Breast epithelium (tissue), 4 donors: ENCODE measurements at regions not wholly inside any gene's neighbourhood (a gene's known extent, or its start where the extent isn't known, plus 50 kb on each side); places are given as distances from the start of the nearest gene placed in this dataset.

Experiments used
- DNase-seq, 2 donors: peaks; one replicate each; pipeline ENCODE4 v3.0.0-alpha.2; 2019; ENCODE audit warnings: low spot score in 2 of 2
- H3K27ac ChIP-seq, 2 donors: fragments of 200-600 bp; sonication (generic) in 1 of 2; one replicate each; pipeline ENCODE4 v1.5.1; 2016 to 2019; ENCODE audit warnings: mild to moderate bottlenecking in 1 of 2
- H3K27me3 ChIP-seq, 2 donors: fragments of 200-600 bp; sonication (generic) in 1 of 2; one replicate each; pipeline versions ENCODE4 v1.5.1 to v1.6.0; 2017 to 2019; ENCODE audit warnings: control low read depth in 1 of 2, mild to moderate bottlenecking in 1 of 2
- H3K36me3 ChIP-seq: fragments of 200-600 bp; one replicate; pipeline ENCODE4 v1.5.1; 2019
- H3K4me1 ChIP-seq, 2 donors: fragments of 200-600 bp; sonication (generic); one replicate each; pipeline ENCODE4 v1.5.1; 2016 to 2019; ENCODE audit warnings: control low read depth in 1 of 2
- H3K4me3 ChIP-seq, 3 donors: fragments of 200-600 bp; sonication (generic); 1 replicate in 2 of 3; 2 replicates in 1 of 3; pipeline ENCODE4 v1.5.1; 2016 to 2019; ENCODE audit warnings: mild to moderate bottlenecking in 3 of 3, moderate library complexity in 2 of 3
- H3K9me3 ChIP-seq, 2 donors: fragments of 200-600 bp; sonication (generic) in 1 of 2; one replicate each; pipeline ENCODE4 v1.5.1; 2016 to 2019; ENCODE audit warnings: control low read depth in 1 of 2
- POLR2A ChIP-seq: fragments of 450-650 bp; IDR thresholded peaks from one replicate; pipeline ENCODE4 v1.6.1; 2016; ENCODE audit warnings: antibody characterized with exemption, mild to moderate bottlenecking, moderate library complexity
- POLR2AphosphoS5 ChIP-seq, 3 donors: sonication (generic); formaldehyde crosslinking; IDR thresholded peaks; one replicate each; pipeline ENCODE4 v1.6.1; 2017; ENCODE audit warnings: antibody characterized with exemption in 3 of 3
- intact Hi-C: fragments of 100-400 bp; cut with DNase I; formaldehyde crosslinking; loops from one replicate; pipeline ENCODE4 v1.15.1; 2023; ENCODE audit warnings: low total_unique reads
- TF ChIP-seq, protein P1 (sequence below), 3 donors: fragments of 450-650 bp; IDR thresholded peaks; one replicate each; pipeline ENCODE4 v1.5.1; 2016 to 2017; ENCODE audit warnings: antibody characterized with exemption in 3 of 3, mild to moderate bottlenecking in 3 of 3, moderate library complexity in 3 of 3

DNA sequence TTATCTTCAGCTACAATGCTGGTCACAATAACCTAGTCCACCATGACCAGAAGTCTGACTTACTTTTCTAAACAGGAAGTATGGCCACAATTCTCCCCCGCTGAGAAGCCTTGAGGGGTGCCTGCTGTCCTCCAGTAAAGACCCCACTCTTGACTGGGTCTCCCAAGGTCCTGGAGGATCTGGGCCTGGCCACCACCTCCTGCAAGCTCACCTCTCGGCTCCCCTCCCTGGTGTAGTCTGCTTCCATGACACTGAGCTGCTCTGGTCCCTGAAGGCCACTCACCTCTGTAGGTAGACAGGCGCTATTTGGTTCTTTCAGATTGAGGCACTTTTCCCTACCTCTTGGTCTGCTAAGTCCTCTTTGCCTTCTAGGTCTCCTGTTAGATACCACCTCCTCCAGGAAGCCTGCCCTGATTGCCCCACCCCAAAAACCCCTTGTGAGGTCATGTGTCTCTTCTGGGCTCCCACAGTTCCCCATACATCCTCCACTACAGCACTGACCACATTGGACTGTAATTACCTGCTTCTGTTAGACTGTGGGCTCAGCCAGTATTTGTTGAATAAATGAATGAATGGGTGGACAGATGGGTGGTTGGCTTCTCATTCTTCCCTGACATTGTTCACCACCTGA, 62.6 kb upstream of the IER5L start:
- no peaks in the 10 kb centered on the region for H3K9me3 ChIP-seq
- no peak for DNase-seq
- no peak for TF ChIP-seq POLR2A
- TF ChIP-seq POLR2AphosphoS5 (IDR thresholded peaks at IDR 0.05): no peak
- TF ChIP-seq, protein P1, sequence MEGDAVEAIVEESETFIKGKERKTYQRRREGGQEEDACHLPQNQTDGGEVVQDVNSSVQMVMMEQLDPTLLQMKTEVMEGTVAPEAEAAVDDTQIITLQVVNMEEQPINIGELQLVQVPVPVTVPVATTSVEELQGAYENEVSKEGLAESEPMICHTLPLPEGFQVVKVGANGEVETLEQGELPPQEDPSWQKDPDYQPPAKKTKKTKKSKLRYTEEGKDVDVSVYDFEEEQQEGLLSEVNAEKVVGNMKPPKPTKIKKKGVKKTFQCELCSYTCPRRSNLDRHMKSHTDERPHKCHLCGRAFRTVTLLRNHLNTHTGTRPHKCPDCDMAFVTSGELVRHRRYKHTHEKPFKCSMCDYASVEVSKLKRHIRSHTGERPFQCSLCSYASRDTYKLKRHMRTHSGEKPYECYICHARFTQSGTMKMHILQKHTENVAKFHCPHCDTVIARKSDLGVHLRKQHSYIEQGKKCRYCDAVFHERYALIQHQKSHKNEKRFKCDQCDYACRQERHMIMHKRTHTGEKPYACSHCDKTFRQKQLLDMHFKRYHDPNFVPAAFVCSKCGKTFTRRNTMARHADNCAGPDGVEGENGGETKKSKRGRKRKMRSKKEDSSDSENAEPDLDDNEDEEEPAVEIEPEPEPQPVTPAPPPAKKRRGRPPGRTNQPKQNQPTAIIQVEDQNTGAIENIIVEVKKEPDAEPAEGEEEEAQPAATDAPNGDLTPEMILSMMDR (IDR thresholded peaks at IDR 0.05): no peak
- intact Hi-C loops: no loop called here
- no peak overlapping the region for H3K4me3 ChIP-seq
- H3K36me3 ChIP-seq: no peaks in the 10 kb centered on the region
- H3K27me3 ChIP-seq: no peaks in the 10 kb centered on the region
- no peaks in the 10 kb centered on the region for H3K4me1 ChIP-seq
- no peak overlapping the region for H3K27ac ChIP-seq

DNA sequence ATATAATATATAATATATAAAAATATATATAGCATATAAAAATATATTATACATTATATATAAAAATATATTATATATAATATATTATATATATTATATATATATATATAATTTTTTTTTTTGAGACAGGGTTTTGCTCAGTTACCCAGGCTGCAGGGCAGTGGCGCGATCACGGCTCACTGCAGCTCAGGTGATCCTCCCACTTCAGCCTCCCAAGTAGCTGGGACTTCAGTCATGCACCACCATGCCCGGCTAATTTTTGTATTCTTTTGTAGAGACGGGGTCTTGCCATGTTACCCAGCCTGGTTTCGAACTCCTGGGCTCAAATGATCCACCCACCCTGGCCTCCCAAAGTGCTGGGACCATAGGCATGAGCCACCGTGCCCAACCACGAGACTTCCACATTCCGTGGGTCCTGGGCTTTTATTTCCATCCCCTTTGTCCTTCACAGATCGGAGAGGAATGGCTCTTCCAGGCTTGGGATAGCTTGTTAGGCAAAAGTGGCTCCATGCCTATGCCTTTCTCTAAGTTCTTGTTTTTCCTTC, 62.0 kb upstream of the IER5L start:
- H3K9me3 ChIP-seq: no peaks in the 10 kb centered on the region
- H3K4me1 ChIP-seq: no peaks in the 10 kb centered on the region
- DNase-seq: no peak
- intact Hi-C loops: no loop called here
- H3K36me3 ChIP-seq: no peaks in the 10 kb centered on the region
- H3K27ac ChIP-seq: no peak overlapping the region
- H3K4me3 ChIP-seq: no peak overlapping the region
- H3K27me3 ChIP-seq: no peaks in the 10 kb centered on the region
- no peak for TF ChIP-seq POLR2A
- TF ChIP-seq, protein P1 (IDR thresholded peaks at IDR 0.05): no peak

DNA sequence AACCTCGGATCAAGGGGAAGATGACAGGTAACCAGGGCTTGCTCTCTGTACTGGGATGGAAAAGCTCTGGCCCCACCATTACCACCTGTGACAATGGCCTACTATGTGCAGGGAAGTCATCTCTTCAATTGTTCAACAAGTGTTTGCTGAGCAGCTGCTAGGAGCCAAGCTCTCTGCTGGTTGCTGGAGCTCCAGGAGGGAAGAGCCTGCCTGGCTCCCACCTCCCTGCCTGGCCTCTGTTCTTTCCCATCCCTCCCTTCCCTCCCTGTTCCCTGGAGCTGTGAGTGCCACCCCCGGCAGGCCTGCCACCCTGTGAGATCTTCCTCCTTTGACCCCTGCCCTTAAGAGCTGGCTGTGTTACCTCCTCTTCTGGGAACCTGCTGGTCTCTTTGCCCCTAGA, 59.7 kb upstream of the IER5L start:
- intact Hi-C loops: no loop called here
- no peak for TF ChIP-seq POLR2A
- TF ChIP-seq POLR2AphosphoS5 (IDR thresholded peaks at IDR 0.05): no peak
- TF ChIP-seq, protein P1 (IDR thresholded peaks at IDR 0.05): no peak
- Histone ChIP-seq H3K4me1 (no peaks in the 10 kb centered on the region), H3K9me3 (no peaks in the 10 kb centered on the region), H3K27ac (no peak overlapping the region), H3K36me3 (no peaks in the 10 kb centered on the region), H3K4me3 (no peak overlapping the region), H3K27me3 (no peaks in the 10 kb centered on the region)
- no peak for DNase-seq

DNA sequence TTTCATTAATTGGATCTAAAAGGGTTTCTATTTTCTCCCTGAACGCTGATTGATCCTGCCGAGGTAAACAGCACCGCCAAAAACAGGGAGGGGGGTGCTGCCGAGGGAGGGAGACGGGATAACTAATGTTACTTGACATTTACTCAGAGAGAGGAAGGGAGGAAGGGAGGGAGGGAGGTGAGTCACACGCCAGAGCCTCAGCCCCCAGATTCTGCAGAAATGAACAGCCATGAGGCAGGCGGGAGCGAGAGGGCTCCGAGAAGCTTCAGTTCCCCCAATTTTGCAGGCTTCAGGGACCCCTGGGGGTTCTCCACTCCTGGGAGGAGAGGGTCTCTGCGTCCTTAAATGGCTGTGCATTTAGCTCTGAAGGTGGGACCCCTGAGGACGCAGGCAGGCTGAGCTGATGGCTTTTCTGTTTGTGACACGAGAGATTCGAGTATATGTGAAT, 59.1 kb upstream of the IER5L start:
- H3K27me3 ChIP-seq: no peaks in the 10 kb centered on the region
- TF ChIP-seq, protein P1 (IDR thresholded peaks at IDR 0.05): no peak
- TF ChIP-seq POLR2A: no peak
- no peak for TF ChIP-seq POLR2AphosphoS5 (IDR thresholded peaks at IDR 0.05)
- H3K4me3 ChIP-seq: peak overlapping the region in 1 of 3 donors; percentile 28
- H3K36me3 ChIP-seq: no peaks in the 10 kb centered on the region
- H3K9me3 ChIP-seq: no peaks in the 10 kb centered on the region
- H3K4me1 ChIP-seq: no peaks in the 10 kb centered on the region
- H3K27ac ChIP-seq: no peak overlapping the region
- no peak for DNase-seq
- intact Hi-C loops: no loop called here

DNA sequence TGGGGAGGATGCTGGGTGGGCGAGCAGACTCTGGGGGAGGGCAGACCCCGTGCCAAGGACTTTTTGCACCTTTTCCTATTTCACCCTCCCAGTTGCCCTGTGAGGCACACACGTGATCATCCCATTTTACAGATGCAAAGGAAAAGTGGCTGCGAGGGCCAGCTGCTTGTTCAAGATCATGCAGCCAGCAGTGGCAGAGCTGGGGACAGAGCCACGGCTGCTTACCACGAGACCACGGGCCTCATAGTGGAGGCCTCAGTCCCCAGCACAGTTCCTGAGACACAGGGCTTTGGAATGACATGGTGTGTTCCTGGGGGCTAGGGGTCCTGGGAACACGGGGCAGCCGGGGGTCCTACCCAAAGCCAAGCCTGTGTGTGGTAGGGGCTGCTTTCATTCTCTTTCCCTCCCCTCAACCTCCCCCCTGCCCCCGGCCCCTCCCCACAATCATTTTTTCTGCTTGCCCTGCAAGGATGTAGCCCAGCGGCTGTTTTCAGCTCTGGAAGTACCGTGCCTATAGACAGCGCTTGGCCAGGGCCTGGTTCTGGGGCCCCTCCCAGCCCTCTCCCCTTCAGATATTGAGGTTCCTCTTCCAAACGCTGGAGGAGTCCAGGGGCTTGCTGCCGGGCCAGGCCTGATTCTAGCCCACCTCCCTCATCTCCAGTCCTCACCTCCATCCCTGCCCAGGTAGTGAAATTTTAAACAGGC, 58.5 kb upstream of the IER5L start:
- Histone ChIP-seq H3K36me3 (no peaks in the 10 kb centered on the region), H3K27me3 (no peaks in the 10 kb centered on the region), H3K9me3 (no peaks in the 10 kb centered on the region), H3K27ac (no peak overlapping the region), H3K4me3 (peak overlapping the region in 1 of 3 donors; percentile 28), H3K4me1 (no peaks in the 10 kb centered on the region)
- TF ChIP-seq, protein P1 (IDR thresholded peaks at IDR 0.05): no peak
- TF ChIP-seq POLR2A: no peak
- no peak for DNase-seq
- intact Hi-C loops: no loop called here
